ENCODE measurements at regions not wholly inside any gene's neighbourhood (a gene's known extent, or its start where the extent isn't known, plus 50 kb on each side); places are given as distances from the start of the nearest gene placed in this dataset.

- Histone ChIP-seq H3K27me3 (ENCODE audit: control insufficient read depth in 2 of 2, insufficient read depth in 1 of 2, low read length in 1 of 2) (no peaks in the 10 kb centered on the region), H3K27ac (ENCODE audit: low read depth in 1 of 2, low read length in 1 of 2) (no peak overlapping the region), H3K9me3 (ENCODE audit: control insufficient read depth in 2 of 2, insufficient read depth in 1 of 2, low read length in 1 of 2) (no peaks in the 10 kb centered on the region), H3K36me3 (ENCODE audit: control insufficient read depth in 2 of 2, insufficient read depth in 2 of 2, low read length in 1 of 2) (no peaks in the 10 kb centered on the region), H3K4me1 (ENCODE audit: control insufficient read depth in 2 of 2, insufficient read depth in 2 of 2, low read length in 2 of 2) (peaks cover 0 to 2% of the 10 kb centered on the region in 2 donors), H3K4me3 (ENCODE audit: low read length in 2 of 2) (no peak overlapping the region)
- WGBS, result 88% methylated on average over 8 of the region's 8 CpGs
- no peak for DNase-seq (ENCODE audit: low read depth in 6 of 9, low spot score in 9 of 9)
Observed at GRCh38 chr6:113672491-113673149, 184.5 kb upstream of the MARCKS start.

- no peak overlapping the region for H3K27ac ChIP-seq (ENCODE audit: low read depth in 1 of 2, low read length in 1 of 2)
- no peaks in the 10 kb centered on the region for H3K36me3 ChIP-seq (ENCODE audit: control insufficient read depth in 2 of 2, insufficient read depth in 2 of 2, low read length in 1 of 2)
- peaks cover 0 to 2% of the 10 kb centered on the region in 2 donors for H3K4me1 ChIP-seq (ENCODE audit: control insufficient read depth in 2 of 2, insufficient read depth in 2 of 2, low read length in 2 of 2)
- no peak for DNase-seq (ENCODE audit: low read depth in 6 of 9, low spot score in 9 of 9)
- no peak overlapping the region for H3K4me3 ChIP-seq (ENCODE audit: low read length in 2 of 2)
- 95% methylated on average over 4 of the region's 4 CpGs for WGBS
- H3K27me3 ChIP-seq (ENCODE audit: control insufficient read depth in 2 of 2, insufficient read depth in 1 of 2, low read length in 1 of 2), result no peaks in the 10 kb centered on the region
- no peaks in the 10 kb centered on the region for H3K9me3 ChIP-seq (ENCODE audit: control insufficient read depth in 2 of 2, insufficient read depth in 1 of 2, low read length in 1 of 2)
Observed at GRCh38 chr6:113674075-113674474, 183.1 kb upstream of the MARCKS start.

GRCh38 chr6:113676057-113676456 lies 181.1 kb upstream of the MARCKS start:
- DNase-seq (ENCODE audit: low read depth in 6 of 9, low spot score in 9 of 9), result no peak
- peaks cover 0 to 2% of the 10 kb centered on the region in 2 donors for H3K4me1 ChIP-seq (ENCODE audit: control insufficient read depth in 2 of 2, insufficient read depth in 2 of 2, low read length in 2 of 2)
- 97% methylated on average over 4 of the region's 4 CpGs for WGBS

DNA sequence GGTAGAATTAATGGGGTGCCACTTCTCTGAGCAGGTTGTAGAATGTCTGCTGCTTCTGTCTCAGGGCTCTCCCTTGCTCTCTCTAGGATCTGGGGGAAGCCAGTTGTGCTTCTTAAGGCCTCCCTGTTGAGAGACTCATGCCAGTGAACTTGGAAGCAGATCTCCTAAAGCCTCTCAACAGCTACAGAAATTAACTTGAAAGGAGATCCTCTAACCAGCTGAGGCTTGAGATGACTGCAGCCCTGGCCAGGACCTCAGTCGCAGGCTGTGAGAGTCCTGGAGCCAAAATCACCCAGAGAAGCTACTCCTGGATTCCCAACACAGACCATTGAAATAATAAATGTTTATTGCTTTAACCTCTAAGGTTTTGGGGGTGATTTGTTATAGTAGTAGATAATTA lies 180.2 kb upstream of the MARCKS start:
- no peaks in the 10 kb centered on the region for H3K4me1 ChIP-seq (ENCODE audit: control insufficient read depth in 2 of 2, insufficient read depth in 2 of 2, low read length in 2 of 2)
- H3K9me3 ChIP-seq (ENCODE audit: control insufficient read depth in 2 of 2, insufficient read depth in 1 of 2, low read length in 1 of 2), result no peaks in the 10 kb centered on the region
- no peak for DNase-seq (ENCODE audit: low read depth in 6 of 9, low spot score in 9 of 9)
- H3K27ac ChIP-seq (ENCODE audit: low read depth in 1 of 2, low read length in 1 of 2), result no peak overlapping the region
- H3K27me3 ChIP-seq (ENCODE audit: control insufficient read depth in 2 of 2, insufficient read depth in 1 of 2, low read length in 1 of 2), result no peaks in the 10 kb centered on the region
- H3K4me3 ChIP-seq (ENCODE audit: low read length in 2 of 2), result no peak overlapping the region
- H3K36me3 ChIP-seq (ENCODE audit: control insufficient read depth in 2 of 2, insufficient read depth in 2 of 2, low read length in 1 of 2), result no peaks in the 10 kb centered on the region
- WGBS, result 91% methylated on average over 1 of the region's 1 CpG

More at GRCh38 chr6:113676057-113676456, 181.1 kb upstream of the MARCKS start:
- Histone ChIP-seq H3K27ac (ENCODE audit: low read depth in 1 of 2, low read length in 1 of 2) (no peak overlapping the region), H3K27me3 (ENCODE audit: control insufficient read depth in 2 of 2, insufficient read depth in 1 of 2, low read length in 1 of 2) (no peaks in the 10 kb centered on the region), H3K4me3 (ENCODE audit: low read length in 2 of 2) (no peak overlapping the region), H3K36me3 (ENCODE audit: control insufficient read depth in 2 of 2, insufficient read depth in 2 of 2, low read length in 1 of 2) (no peaks in the 10 kb centered on the region), H3K9me3 (ENCODE audit: control insufficient read depth in 2 of 2, insufficient read depth in 1 of 2, low read length in 1 of 2) (no peaks in the 10 kb centered on the region)

GRCh38 chr6:113679051-113679450 lies 178.1 kb upstream of the MARCKS start:
- Histone ChIP-seq H3K4me1 (ENCODE audit: control insufficient read depth in 2 of 2, insufficient read depth in 2 of 2, low read length in 2 of 2) (no peaks in the 10 kb centered on the region), H3K36me3 (ENCODE audit: control insufficient read depth in 2 of 2, insufficient read depth in 2 of 2, low read length in 1 of 2) (no peaks in the 10 kb centered on the region), H3K9me3 (ENCODE audit: control insufficient read depth in 2 of 2, insufficient read depth in 1 of 2, low read length in 1 of 2) (no peaks in the 10 kb centered on the region), H3K27me3 (ENCODE audit: control insufficient read depth in 2 of 2, insufficient read depth in 1 of 2, low read length in 1 of 2) (no peaks in the 10 kb centered on the region), H3K4me3 (ENCODE audit: low read length in 2 of 2) (no peak overlapping the region), H3K27ac (ENCODE audit: low read depth in 1 of 2, low read length in 1 of 2) (no peak overlapping the region)
- WGBS, result 83% methylated on average over 3 of the region's 3 CpGs
- no peak for DNase-seq (ENCODE audit: low read depth in 6 of 9, low spot score in 9 of 9)

DNA sequence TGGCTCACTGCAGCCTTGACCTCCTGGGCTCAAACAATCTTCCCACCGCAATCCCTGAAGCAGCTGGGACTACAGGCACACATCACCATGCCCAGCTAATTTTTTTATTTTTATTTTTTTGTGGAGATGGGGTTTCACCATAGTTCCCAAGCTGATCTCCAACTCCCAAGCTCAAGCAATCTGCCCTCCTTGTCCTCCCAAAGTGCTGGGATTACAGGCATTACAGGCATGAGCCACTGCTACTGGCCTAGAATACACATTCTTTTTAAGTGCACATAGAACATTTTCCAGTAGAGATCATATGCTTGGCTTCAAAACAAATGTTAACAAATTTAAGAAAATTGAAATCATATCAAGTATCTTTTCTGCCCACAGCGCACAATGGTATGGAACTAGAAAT lies 176.8 kb upstream of the MARCKS start:
- Histone ChIP-seq H3K9me3 (ENCODE audit: control insufficient read depth in 2 of 2, insufficient read depth in 1 of 2, low read length in 1 of 2) (no peaks in the 10 kb centered on the region), H3K4me3 (ENCODE audit: low read length in 2 of 2) (no peak overlapping the region), H3K36me3 (ENCODE audit: control insufficient read depth in 2 of 2, insufficient read depth in 2 of 2, low read length in 1 of 2) (no peaks in the 10 kb centered on the region), H3K4me1 (ENCODE audit: control insufficient read depth in 2 of 2, insufficient read depth in 2 of 2, low read length in 2 of 2) (no peaks in the 10 kb centered on the region), H3K27ac (ENCODE audit: low read depth in 1 of 2, low read length in 1 of 2) (no peak overlapping the region), H3K27me3 (ENCODE audit: control insufficient read depth in 2 of 2, insufficient read depth in 1 of 2, low read length in 1 of 2) (no peaks in the 10 kb centered on the region)
- 96% methylated on average over 2 of the region's 2 CpGs for WGBS
- DNase-seq (ENCODE audit: low read depth in 6 of 9, low spot score in 9 of 9), result no peak

DNA sequence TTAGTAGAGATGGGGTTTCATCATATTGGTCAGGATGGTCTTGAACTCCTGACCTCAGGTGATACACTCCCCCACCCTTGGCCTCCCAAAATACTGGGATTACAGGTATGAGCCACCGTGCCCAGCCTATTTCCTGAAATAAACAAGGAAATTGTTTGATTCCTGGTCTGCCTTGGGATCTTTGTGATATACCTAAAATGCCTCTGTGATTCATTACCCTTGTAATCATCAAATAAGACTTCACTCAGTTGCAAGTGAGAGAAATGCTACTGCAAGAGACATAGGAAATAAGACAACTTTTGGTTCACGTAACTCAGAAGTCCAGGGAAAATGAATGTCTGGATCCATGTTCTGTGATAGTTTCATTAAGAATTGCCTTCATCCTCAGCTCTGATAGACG lies 173.2 kb upstream of the MARCKS start:
- no peak for DNase-seq (ENCODE audit: low read depth in 6 of 9, low spot score in 9 of 9)
- H3K27ac ChIP-seq (ENCODE audit: low read depth in 1 of 2, low read length in 1 of 2), result no peak overlapping the region
- H3K27me3 ChIP-seq (ENCODE audit: control insufficient read depth in 2 of 2, insufficient read depth in 1 of 2, low read length in 1 of 2), result no peaks in the 10 kb centered on the region
- H3K4me1 ChIP-seq (ENCODE audit: control insufficient read depth in 2 of 2, insufficient read depth in 2 of 2, low read length in 2 of 2), result no peaks in the 10 kb centered on the region
- WGBS, result 97% methylated on average over 3 of the region's 3 CpGs
- no peaks in the 10 kb centered on the region for H3K36me3 ChIP-seq (ENCODE audit: control insufficient read depth in 2 of 2, insufficient read depth in 2 of 2, low read length in 1 of 2)
- H3K9me3 ChIP-seq (ENCODE audit: control insufficient read depth in 2 of 2, insufficient read depth in 1 of 2, low read length in 1 of 2), result no peaks in the 10 kb centered on the region
- H3K4me3 ChIP-seq (ENCODE audit: low read length in 2 of 2), result no peak overlapping the region

DNA sequence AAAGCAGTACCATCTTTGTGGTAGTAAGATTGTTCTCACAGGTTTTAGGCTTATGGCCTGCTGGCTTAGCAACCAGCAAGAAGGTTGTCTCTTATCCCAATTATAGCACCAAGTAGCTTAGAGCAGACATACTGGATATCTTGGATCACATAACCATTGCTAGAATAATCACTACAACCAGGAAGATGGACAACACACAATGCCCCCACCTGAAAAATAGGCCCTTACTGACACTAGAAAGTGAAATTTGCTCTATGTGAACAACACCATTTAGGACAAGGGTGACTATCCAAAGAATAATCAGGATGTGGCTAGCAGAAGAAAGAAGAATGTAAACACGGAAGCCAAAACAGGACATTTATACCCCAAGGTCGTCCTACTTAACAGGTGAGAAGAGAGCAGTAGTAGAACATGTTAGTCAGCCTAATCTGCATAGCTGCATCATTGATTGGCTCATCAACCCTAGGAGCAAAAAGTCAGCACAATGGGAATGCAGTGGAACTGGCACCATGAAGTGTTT lies 172.7 kb upstream of the MARCKS start:
- Histone ChIP-seq H3K27me3 (ENCODE audit: control insufficient read depth in 2 of 2, insufficient read depth in 1 of 2, low read length in 1 of 2) (no peaks in the 10 kb centered on the region), H3K27ac (ENCODE audit: low read depth in 1 of 2, low read length in 1 of 2) (no peak overlapping the region), H3K4me1 (ENCODE audit: control insufficient read depth in 2 of 2, insufficient read depth in 2 of 2, low read length in 2 of 2) (no peaks in the 10 kb centered on the region), H3K4me3 (ENCODE audit: low read length in 2 of 2) (no peak overlapping the region), H3K36me3 (ENCODE audit: control insufficient read depth in 2 of 2, insufficient read depth in 2 of 2, low read length in 1 of 2) (no peaks in the 10 kb centered on the region), H3K9me3 (ENCODE audit: control insufficient read depth in 2 of 2, insufficient read depth in 1 of 2, low read length in 1 of 2) (no peaks in the 10 kb centered on the region)
- 91% methylated on average over 2 of the region's 2 CpGs for WGBS
- DNase-seq (ENCODE audit: low read depth in 6 of 9, low spot score in 9 of 9), result no peak

DNA sequence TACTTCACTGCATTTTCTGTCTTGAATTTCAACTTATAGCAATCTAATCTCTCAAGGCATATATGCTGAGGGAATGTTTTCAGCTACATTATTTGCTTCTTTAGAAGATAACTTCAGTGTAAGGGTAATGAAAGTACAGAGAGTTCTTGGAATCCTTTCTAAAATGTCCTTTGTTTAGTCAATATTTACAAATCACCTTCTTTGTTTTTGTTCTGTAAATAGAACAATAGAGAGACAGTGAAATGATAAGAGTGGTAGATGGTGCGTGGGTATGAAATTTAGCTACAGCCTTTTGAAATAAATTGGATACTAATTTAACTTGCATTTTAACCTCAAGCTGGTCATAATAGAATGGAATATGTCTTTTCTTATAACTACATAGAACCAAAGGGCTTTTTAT lies 171.1 kb upstream of the MARCKS start:
- H3K36me3 ChIP-seq (ENCODE audit: control insufficient read depth in 2 of 2, insufficient read depth in 2 of 2, low read length in 1 of 2), result no peaks in the 10 kb centered on the region
- H3K9me3 ChIP-seq (ENCODE audit: control insufficient read depth in 2 of 2, insufficient read depth in 1 of 2, low read length in 1 of 2), result no peaks in the 10 kb centered on the region
- H3K27ac ChIP-seq (ENCODE audit: low read depth in 1 of 2, low read length in 1 of 2), result no peak overlapping the region
- DNase-seq (ENCODE audit: low read depth in 6 of 9, low spot score in 9 of 9), result no peak
- no peak overlapping the region for H3K4me3 ChIP-seq (ENCODE audit: low read length in 2 of 2)
- no peaks in the 10 kb centered on the region for H3K27me3 ChIP-seq (ENCODE audit: control insufficient read depth in 2 of 2, insufficient read depth in 1 of 2, low read length in 1 of 2)
- WGBS, result 100% methylated on average over 1 of the region's 1 CpG
- H3K4me1 ChIP-seq (ENCODE audit: control insufficient read depth in 2 of 2, insufficient read depth in 2 of 2, low read length in 2 of 2), result no peaks in the 10 kb centered on the region

Data from thymus (tissue), 11 donors.